HepG2 (cell line): ENCODE measurements at regions not wholly inside any gene's neighbourhood (a gene's known extent, or its start where the extent isn't known, plus 50 kb on each side); places are given as distances from the start of the nearest gene placed in this dataset.

Experiments used
- ATAC-seq: fragments of 200-7000 bp; cut with Tn5 transposase; 3 replicates; pipeline ENCODE4 v1.9.1; 2020; ENCODE audit warnings: mild to moderate bottlenecking, moderate library complexity
- BruUV-seq: library from RNA; stranded (reverse); fragments of 400-500 nt; replicated peaks from 2 replicates; lab custom pipeline; 2021; lab: Mats Ljungman, UMichigan
- CTCF ChIA-PET: fragments of 300-600 bp; formaldehyde crosslinking; extraction: SDS; loops from one replicate; lab custom pipeline; 2021; ENCODE audit warnings: low total read pairs, inconsistent platforms, low intra/inter-chr PET ratio; lab: Yijun Ruan, JAX
- POLR2A ChIA-PET: fragments of 350-600 bp; sonication (Branson Sonifier 250); formaldehyde crosslinking; loops from one replicate; lab custom pipeline; 2020; ENCODE audit warnings: antibody characterized with exemption, inconsistent platforms; lab: Yijun Ruan, JAX
- DNase-seq: peaks from one replicate; pipeline ENCODE4 v3.0.0-alpha.2; 2015; ENCODE audit warnings: low spot score
- FAIRE-seq: peaks from 3 replicates; lab custom pipeline; 2011; peaks lifted over from hg19 to GRCh38; lab: Jason Lieb, UNC
- H2AFZ ChIP-seq: one replicate; pipeline ENCODE4 v1.6.1; 2011; ENCODE audit warnings: low read length, inconsistent platforms
- H3K27ac ChIP-seq: fragments of 300-600 bp; 3 replicates; pipeline ENCODE4 v1.8.0; 2011; ENCODE audit warnings: mixed run types, mild to moderate bottlenecking, mixed read lengths, low read length, inconsistent platforms; ENCODE audit not compliant: insufficient read depth; ENCODE audit errors: extremely low read length
- H3K27me3 ChIP-seq, 2 experiments: fragments of 200-600 bp in 1 of 2; 2 replicates in 1 of 2; 3 replicates in 1 of 2; pipeline versions ENCODE4 v1.6.0 to v1.8.0; 2011; ENCODE audit warnings: low read length in 2 of 2, mild to moderate bottlenecking in 2 of 2, moderate library complexity in 2 of 2, inconsistent platforms in 1 of 2; ENCODE audit not compliant: insufficient read depth in 2 of 2, control insufficient read depth in 1 of 2
- H3K36me3 ChIP-seq, 2 experiments: fragments of 200-600 bp in 1 of 2; replicated peaks in 1 of 2; 2 replicates in 1 of 2; 3 replicates in 1 of 2; pipeline versions ENCODE4 v1.5.1 to v1.8.0; 2011; ENCODE audit warnings: low read length in 2 of 2, inconsistent platforms in 1 of 2; ENCODE audit not compliant: insufficient read depth in 2 of 2, control insufficient read depth in 1 of 2
- H3K4me1 ChIP-seq: 2 replicates; pipeline ENCODE4 v1.5.1; 2012; ENCODE audit warnings: low read length, inconsistent platforms; ENCODE audit not compliant: insufficient read depth
- H3K4me2 ChIP-seq: 2 replicates; pipeline ENCODE4 v1.6.0; 2011; ENCODE audit warnings: low read depth, low read length, inconsistent platforms
- H3K4me3 ChIP-seq, 3 experiments: fragments of 200-600 bp in 1 of 3; sonication (generic), shearing (Covaris generic) in 1 of 3; replicated peaks in 1 of 3; 2 replicates each; pipeline ENCODE4 v1.5.1; 2011 to 2016; ENCODE audit warnings: low read length in 3 of 3, inconsistent platforms in 2 of 3, low read depth in 2 of 3, mild to moderate bottlenecking in 2 of 3, control low read depth in 1 of 3, mixed read lengths in 1 of 3; ENCODE audit not compliant: insufficient read depth in 1 of 3
- H3K79me2 ChIP-seq: one replicate; pipeline ENCODE4 v1.6.1; 2011; ENCODE audit warnings: low read length, inconsistent platforms; ENCODE audit not compliant: insufficient read depth
- H3K9ac ChIP-seq: 2 replicates; pipeline ENCODE4 v1.6.0; 2011; ENCODE audit warnings: mild to moderate bottlenecking, low read depth, low read length, inconsistent platforms; ENCODE audit not compliant: insufficient read depth
- H3K9me3 ChIP-seq: 2 replicates; pipeline ENCODE4 v1.5.1; 2012; ENCODE audit warnings: mild to moderate bottlenecking, low read length
- H4K20me1 ChIP-seq: 2 replicates; pipeline ENCODE4 v1.6.0; 2011; ENCODE audit warnings: inconsistent platforms, mild to moderate bottlenecking, low read length, moderate library complexity; ENCODE audit not compliant: insufficient read depth
- CCDC6 ChIP-seq: sonication (generic); formaldehyde crosslinking; IDR thresholded peaks from 2 replicates; pipeline ENCODE4 v1.8.1; 2022; ENCODE audit warnings: mild to moderate bottlenecking, missing genetic modification reagents, moderate library complexity
- GABPB1 ChIP-seq: IDR thresholded peaks from 2 replicates; pipeline ENCODE4 v1.6.1; 2016; ENCODE audit warnings: mild to moderate bottlenecking, missing genetic modification reagents, moderate library complexity, missing compliant biosample characterization
- GMEB1 ChIP-seq: sonication (generic); formaldehyde crosslinking; IDR thresholded peaks from 2 replicates; pipeline ENCODE4 v1.5.1; 2020; ENCODE audit warnings: missing genetic modification reagents, mild to moderate bottlenecking, borderline replicate concordance
- MAFF ChIP-seq: IDR thresholded peaks from 2 replicates; pipeline ENCODE4 v1.6.1; 2011; ENCODE audit warnings: low read depth, low read length, improper control_type of control experiment
- MAFK ChIP-seq, 2 experiments: IDR thresholded peaks in 1 of 2; conservative IDR thresholded peaks in 1 of 2; 2 replicates each; pipeline ENCODE4 v1.6.1; 2011; ENCODE audit warnings: improper control_type of control experiment in 2 of 2, low read length in 2 of 2
- ZSCAN9 ChIP-seq: IDR thresholded peaks from 2 replicates; pipeline ENCODE4 v1.6.1; 2016; ENCODE audit warnings: borderline replicate concordance
- WGBS: methylation state at CpG from one replicate; pipeline ENCODE4 v1.1.6; 2017; ENCODE audit warnings: low lambda C conversion rate; 5-methylcytosine and 5-hydroxymethylcytosine counted together
- in situ Hi-C: cut with HindIII; loops from 2 replicates; pipeline ENCODE4 v1.10.0; 2017; ENCODE audit warnings: low pct_unique_long_range_greater_than_20kb; ENCODE audit not compliant: extremely low pct_ligation_motif_present
- intact Hi-C: fragments of 100-400 bp; cut with micrococcal nuclease; formaldehyde crosslinking; loops from one replicate; pipeline ENCODE4 v1.10.0; 2022; ENCODE audit not compliant: unreplicated experiment

GRCh38 chr12:126537961-126538530 lies 1472.8 kb downstream of the AACS start (continued):
- TF ChIP-seq GMEB1 (CRISPR knock-in tag) (no peak), ZSCAN9 (CRISPR knock-in tag) (no peak), CCDC6 (CRISPR knock-in tag) (no peak)
- TF ChIP-seq, all 625 proteins: peak for 0

GRCh38 chr12:126538888-126539287 lies 1473.7 kb downstream of the AACS start:
- FAIRE-seq (no peak), DNase-seq (no peak), ATAC-seq (no peak)
- no peaks in the 10 kb centered on the region for H3K27me3 ChIP-seq
- peaks cover 96% of the 10 kb centered on the region for H3K9me3 ChIP-seq
- no peak overlapping the region for H3K9ac ChIP-seq
- H3K36me3 ChIP-seq = no peaks in the 10 kb centered on the region
- H3K27ac ChIP-seq = no peak overlapping the region
- in situ Hi-C loops = no loop called here
- no peaks in the 10 kb centered on the region for H3K4me1 ChIP-seq
- H3K4me2 ChIP-seq = no peak overlapping the region
- no peaks in the 10 kb centered on the region for H3K79me2 ChIP-seq
- CTCF ChIA-PET = no interaction called here
- intact Hi-C loops = no loop called here
- POLR2A ChIA-PET = no interaction called here
- no peak overlapping the region for H2AFZ ChIP-seq
- H4K20me1 ChIP-seq = no peaks in the 10 kb centered on the region
- TF ChIP-seq MAFK (conservative IDR thresholded peaks at IDR 0.05 in 1 of 2, IDR thresholded peaks at IDR 0.05 in 1 of 2; ENCODE audit: low read length in 2 of 2) = peak; percentile 23 to 76; a peak in 3 of 4 replicates
- TF ChIP-seq MAFF = peak; percentile 51; the same call in 1 of the 2 replicates
- TF ChIP-seq GABPB1 (CRISPR knock-in tag) = no peak
- 2% methylated on average over 2 of the region's 2 CpGs for WGBS
- no peak overlapping the region for H3K4me3 ChIP-seq
- no TSS peak for BruUV-seq
